GM19324 (cell line): ENCODE measurements at regions not wholly inside any gene's neighbourhood (a gene's known extent, or its start where the extent isn't known, plus 50 kb on each side); places are given as distances from the start of the nearest gene placed in this dataset.

Experiments
- ATAC-seq: cut with Tn5 transposase; IDR thresholded peaks from one replicate; pipeline ENCODE4 v1.9.1; 2021; ENCODE audit warnings: mild to moderate bottlenecking, moderate library complexity; ENCODE audit not compliant: unreplicated experiment, low FRiP score

DNA sequence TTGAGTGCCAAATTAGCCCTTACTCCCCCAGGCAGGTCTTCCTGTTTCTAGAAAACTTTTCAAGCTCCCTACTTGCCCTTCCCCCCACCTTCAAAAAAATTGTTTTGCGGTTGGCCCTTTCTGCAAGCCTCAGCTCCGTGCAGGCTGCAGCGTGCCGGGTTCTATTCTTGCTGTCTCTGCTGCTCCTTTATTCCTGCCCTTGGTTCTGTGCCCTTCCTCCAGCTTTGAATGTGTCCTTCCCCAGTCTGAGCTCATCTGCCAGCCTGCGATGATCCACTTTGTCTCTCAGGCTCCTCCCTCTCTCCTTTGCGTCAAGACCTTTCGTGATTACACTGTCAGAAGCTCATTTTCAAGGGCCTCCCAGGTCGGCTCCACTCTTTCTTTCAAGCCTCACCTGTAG is 98.6 kb downstream of the IRF2BPL start:
- ATAC-seq = no peak

- ATAC-seq = no peak
Observed at GRCh38 chr14:76927971-76928700, 100.4 kb downstream of the IRF2BPL start.

DNA sequence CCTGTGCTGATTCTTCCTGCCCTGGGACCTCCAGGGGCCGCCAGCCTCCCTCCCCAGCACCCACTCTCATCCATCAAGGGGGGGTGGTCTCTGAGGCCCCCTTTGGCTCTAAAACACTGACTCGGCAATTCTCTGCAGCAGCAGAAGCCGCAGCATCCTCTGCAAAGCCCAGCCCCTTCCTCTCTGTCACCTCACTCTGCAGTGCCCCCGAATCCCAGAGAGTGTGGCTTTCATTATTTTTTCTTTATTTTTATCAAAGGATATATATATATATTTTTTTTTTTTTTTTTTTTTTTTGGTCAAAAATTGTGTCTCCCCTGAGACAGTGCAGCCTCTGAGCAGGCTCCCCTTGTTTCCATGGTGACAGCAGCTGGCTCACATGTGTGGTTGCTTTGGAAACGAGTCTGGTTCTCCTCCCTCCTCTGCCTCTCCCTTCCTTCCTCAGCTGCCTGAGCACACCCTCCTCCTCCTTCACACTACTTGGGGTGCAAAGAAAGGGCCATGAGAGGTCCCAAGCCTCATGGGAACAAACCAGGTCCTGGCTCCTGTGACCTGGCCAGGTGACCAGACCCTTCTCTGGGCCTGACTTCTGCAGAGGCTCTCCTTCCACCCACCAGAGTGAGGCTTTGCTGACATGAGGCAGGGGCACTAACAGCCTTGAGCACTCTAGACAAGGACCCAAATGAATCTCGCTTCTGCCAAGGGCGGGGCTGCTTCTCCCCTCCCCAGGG is 100.5 kb downstream of the LRRC74A start:
- ATAC-seq = no peak

- no peak for ATAC-seq
Observed at GRCh38 chr14:76925097-76925441, 98.9 kb downstream of the LRRC74A start.

DNA sequence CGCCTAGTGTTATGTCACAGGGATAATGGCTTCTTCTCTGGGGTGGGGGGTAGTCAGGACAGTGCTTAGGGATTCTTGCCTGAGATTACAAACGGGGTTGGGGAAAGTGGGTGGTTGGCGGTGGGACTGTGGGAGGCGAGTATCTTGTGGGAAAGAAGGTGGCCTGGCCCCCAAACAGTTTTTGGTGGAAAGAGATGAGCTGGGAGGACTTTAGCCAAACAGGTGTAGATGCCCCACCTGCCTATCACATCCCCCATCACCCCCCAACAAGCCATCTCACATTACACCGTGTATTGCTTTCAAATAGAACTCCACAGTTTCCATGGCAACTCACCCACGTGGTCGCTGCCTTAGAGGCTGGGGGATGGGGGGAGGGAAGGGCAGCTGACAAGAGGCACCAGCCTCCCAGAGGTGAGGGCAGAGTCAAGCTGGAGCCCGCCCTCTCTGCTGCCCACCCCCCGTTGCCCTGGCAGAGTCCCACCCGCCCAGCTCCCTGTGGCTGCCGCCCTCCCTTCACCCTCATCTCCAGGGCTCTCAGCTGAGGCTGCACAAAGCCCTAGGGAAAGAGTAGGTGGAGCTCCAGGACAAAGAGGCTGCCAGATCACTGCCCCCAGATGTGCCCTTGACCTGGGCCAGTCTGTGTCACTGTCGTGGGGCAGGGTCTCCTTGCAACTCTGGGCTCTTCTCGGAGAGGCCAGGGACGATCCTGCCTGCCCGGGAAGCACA is 98.3 kb downstream of the LRRC74A start:
- no peak for ATAC-seq

DNA sequence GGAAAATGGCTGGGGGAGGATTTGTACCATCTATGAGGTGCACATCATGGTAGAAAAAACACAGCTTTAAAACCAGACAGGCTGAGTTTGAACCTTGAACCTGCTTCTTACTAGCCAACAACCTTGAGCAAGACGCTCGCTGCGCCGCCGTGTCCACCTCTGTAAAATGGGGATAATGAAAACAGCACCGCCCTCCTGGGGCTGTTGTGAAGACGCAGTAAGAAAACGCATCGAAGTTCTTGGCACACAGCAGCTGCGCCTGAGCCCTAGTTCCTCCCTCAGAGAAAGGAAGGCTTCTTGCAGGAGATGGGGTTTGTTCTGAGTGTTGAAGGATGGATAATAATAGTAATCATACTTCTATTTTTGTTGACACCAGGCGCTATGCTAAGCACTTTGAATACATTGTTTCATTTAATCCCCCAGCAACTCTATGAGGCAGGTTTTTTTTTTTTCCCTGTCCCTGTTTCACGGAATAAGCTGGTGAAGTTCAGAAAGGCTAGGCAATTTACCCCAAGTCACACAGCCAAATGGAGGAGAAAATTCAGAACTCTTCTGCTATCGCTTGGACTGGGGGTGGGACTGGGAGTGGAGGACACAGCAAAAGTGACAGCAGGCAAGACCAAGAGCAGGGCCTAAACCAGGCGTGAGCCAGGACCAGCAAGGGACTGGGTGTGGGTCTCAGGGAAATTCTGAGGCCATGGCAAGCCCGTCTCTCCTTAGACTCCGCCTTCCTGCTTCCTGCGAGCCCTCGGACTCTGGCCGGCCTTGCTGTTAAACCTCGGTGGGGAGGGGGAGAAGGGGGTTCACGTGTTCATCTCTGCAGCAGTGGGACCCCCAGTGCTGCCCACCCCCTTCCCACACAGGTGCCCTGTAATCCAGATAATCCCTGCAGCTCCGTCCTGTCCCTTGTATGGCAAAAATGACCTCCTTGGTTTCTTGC is 97.5 kb downstream of the LRRC74A start:
- no peak for ATAC-seq

- ATAC-seq = no peak
Observed at GRCh38 chr14:76922584-76922983, 96.4 kb downstream of the LRRC74A start.

- no peak for ATAC-seq
Observed at GRCh38 chr14:76922092-76922491, 95.9 kb downstream of the LRRC74A start.

- no peak for ATAC-seq
Observed at GRCh38 chr14:76921088-76921399, 94.8 kb downstream of the LRRC74A start.

- ATAC-seq = no peak
Observed at GRCh38 chr14:76920331-76921087, 94.3 kb downstream of the LRRC74A start.

DNA sequence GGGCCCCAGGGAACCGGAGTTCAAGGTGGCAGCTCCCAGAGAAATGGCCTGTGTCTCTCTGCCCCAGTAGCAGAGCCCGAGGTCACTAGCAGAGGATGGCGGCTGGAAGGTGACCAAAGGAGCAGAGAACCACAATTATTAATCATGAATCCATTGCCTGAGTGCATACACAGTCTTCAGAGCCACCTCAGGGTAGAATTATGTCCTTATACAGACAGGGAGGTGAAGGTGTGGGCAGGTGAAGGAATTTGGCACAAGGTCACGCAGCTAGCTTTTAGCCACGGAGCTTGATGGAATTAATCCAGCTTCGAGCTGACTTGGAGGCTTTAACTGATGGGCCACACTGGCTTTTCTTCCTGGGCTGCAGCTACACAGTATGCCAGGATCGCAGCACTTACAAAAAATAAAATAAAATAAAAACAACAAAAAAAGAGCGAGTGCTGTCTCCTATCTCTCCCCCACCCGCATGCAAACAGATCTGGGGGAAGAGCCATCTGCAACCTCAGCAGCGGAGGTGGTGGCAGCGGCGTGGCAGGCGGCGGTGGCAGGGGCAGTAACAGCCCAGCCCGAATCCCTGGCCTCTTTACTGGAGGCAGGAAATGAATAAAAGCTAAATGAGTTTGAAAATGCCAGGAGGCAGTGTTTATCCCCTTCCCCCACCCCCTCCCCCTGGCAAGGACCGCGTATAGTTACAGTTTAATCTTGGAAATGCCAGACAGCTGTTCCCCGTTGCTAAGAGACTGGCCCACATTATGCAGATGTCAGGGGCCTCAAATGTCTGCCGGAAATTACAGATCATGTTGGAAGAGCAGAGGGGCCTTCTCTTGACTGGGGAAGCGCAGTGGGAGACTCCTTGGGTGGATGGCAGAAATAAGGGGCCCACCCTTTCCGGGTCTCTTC is 93.5 kb downstream of the LRRC74A start:
- no peak for ATAC-seq
